LoVo (cell line): ENCODE measurements at regions not wholly inside any gene's neighbourhood (a gene's known extent, or its start where the extent isn't known, plus 50 kb on each side); places are given as distances from the start of the nearest gene placed in this dataset.
"Not testable (repeated sequence)": the region's sequence is repeated elsewhere in the genome, so short reads cannot be mapped to it uniquely, and the experiment has no call there.

Experiments
- DNase-seq: peaks from one replicate; pipeline ENCODE4 v3.0.0-alpha.2; 2016; ENCODE audit warnings: low spot score

- DNase-seq = no peak
These were observed 50.4 kb upstream of the ARHGEF7 start for GRCh38 chr13:111064661-111065060.

GRCh38 chr13:111062966-111063365 lies 52.1 kb upstream of the ARHGEF7 start:
- no peak for DNase-seq

- no peak for DNase-seq
These were observed 52.8 kb upstream of the ARHGEF7 start for GRCh38 chr13:111062305-111062704.

- DNase-seq = no peak
These were observed 53.6 kb upstream of the ARHGEF7 start for GRCh38 chr13:111061358-111062045.

GRCh38 chr13:111060237-111060919 lies 54.7 kb upstream of the ARHGEF7 start:
- DNase-seq = no peak

GRCh38 chr13:111058796-111059506 lies 56.2 kb upstream of the ARHGEF7 start:
- DNase-seq = no peak

- DNase-seq = not testable (repeated sequence)
These were observed 56.8 kb upstream of the ARHGEF7 start for GRCh38 chr13:111058339-111058738.

GRCh38 chr13:111051726-111052232 lies 63.3 kb upstream of the ARHGEF7 start:
- DNase-seq = not testable (repeated sequence)

- DNase-seq = no peak
These were observed 63.9 kb upstream of the ARHGEF7 start for GRCh38 chr13:111051041-111051725.

- no peak for DNase-seq
These were observed 64.6 kb upstream of the ARHGEF7 start for GRCh38 chr13:111050539-111050879.

- peak; percentile 6 for DNase-seq
These were observed 65.1 kb upstream of the ARHGEF7 start for GRCh38 chr13:111049791-111050538.

GRCh38 chr13:111048387-111048786 lies 66.7 kb upstream of the ARHGEF7 start:
- no peak for DNase-seq

- no peak for DNase-seq
These were observed 67.8 kb upstream of the ARHGEF7 start for GRCh38 chr13:111047326-111047725.

GRCh38 chr13:111046590-111047141 lies 68.4 kb upstream of the ARHGEF7 start:
- no peak for DNase-seq

GRCh38 chr13:111045170-111045569 lies 69.9 kb upstream of the ARHGEF7 start:
- no peak for DNase-seq

GRCh38 chr13:111044087-111044830 lies 70.9 kb upstream of the ARHGEF7 start:
- DNase-seq = no peak

- peak; percentile 6 for DNase-seq
These were observed 71.5 kb upstream of the ARHGEF7 start for GRCh38 chr13:111043575-111043982.

- no peak for DNase-seq
These were observed 72.4 kb upstream of the ARHGEF7 start for GRCh38 chr13:111042661-111043226.

GRCh38 chr13:111040830-111041229 lies 74.3 kb upstream of the ARHGEF7 start:
- no peak for DNase-seq

- no peak for DNase-seq
These were observed 75.4 kb upstream of the ARHGEF7 start for GRCh38 chr13:111039735-111040134.
